Muscle layer of colon (tissue), 2 donors: ENCODE measurements at regions not wholly inside any gene's neighbourhood (a gene's known extent, or its start where the extent isn't known, plus 50 kb on each side); places are given as distances from the start of the nearest gene placed in this dataset.

Source experiments
- H3K27ac ChIP-seq: one replicate; pipeline ENCODE4 v1.7.0; 2013; ENCODE audit warnings: low read depth, mild to moderate bottlenecking, low read length, moderate library complexity
- H3K27me3 ChIP-seq, 2 donors: one replicate each; pipeline ENCODE4 v1.7.0; 2013; ENCODE audit warnings: low read length in 2 of 2, mild to moderate bottlenecking in 2 of 2; ENCODE audit not compliant: insufficient read depth in 2 of 2, control insufficient read depth in 1 of 2
- H3K36me3 ChIP-seq: one replicate; pipeline ENCODE4 v1.7.0; 2013; ENCODE audit warnings: mild to moderate bottlenecking, low read length; ENCODE audit not compliant: insufficient read depth
- H3K4me1 ChIP-seq: one replicate; pipeline ENCODE4 v1.7.0; 2013; ENCODE audit warnings: mild to moderate bottlenecking, low read length; ENCODE audit not compliant: insufficient read depth
- H3K4me3 ChIP-seq, 2 donors: one replicate each; pipeline ENCODE4 v1.7.0; 2013; ENCODE audit warnings: low read length in 2 of 2, low read depth in 1 of 2, mild to moderate bottlenecking in 1 of 2, moderate library complexity in 1 of 2
- H3K9ac ChIP-seq: one replicate; pipeline ENCODE4 v1.7.0; 2013; ENCODE audit warnings: low read length
- H3K9me3 ChIP-seq: one replicate; pipeline ENCODE4 v1.7.0; 2013; ENCODE audit warnings: mild to moderate bottlenecking, low read length
- donor health status: abdominal sarcoma.
- donor health status: Adenocarcinoma of cecum.

DNA sequence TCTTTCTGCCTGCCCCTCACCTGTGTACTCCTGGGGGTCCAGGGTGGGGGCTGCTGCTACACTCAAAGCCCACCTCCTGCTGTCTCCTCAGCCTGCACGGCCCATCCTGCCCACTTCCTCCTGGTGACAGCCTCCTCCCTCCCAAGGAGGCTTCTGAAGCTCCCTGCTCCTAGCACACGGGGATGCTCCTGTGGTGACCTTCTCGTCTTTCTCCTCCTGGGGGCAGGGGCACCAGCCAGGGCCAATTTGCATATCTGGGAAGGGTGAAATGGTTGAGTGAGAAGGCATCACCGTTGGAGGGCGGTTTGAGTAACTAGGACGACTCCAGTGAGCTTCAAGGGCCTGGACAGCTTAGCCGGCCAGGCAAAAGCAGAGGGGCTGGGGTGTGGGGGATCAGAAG, 51.9 kb upstream of the COL5A1 start:
- Histone ChIP-seq H3K4me1 (no peaks in the 10 kb centered on the region), H3K9me3 (no peaks in the 10 kb centered on the region), H3K4me3 (no peak overlapping the region), H3K36me3 (no peaks in the 10 kb centered on the region), H3K9ac (no peak overlapping the region), H3K27me3 (no peaks in the 10 kb centered on the region), H3K27ac (no peak overlapping the region)

DNA sequence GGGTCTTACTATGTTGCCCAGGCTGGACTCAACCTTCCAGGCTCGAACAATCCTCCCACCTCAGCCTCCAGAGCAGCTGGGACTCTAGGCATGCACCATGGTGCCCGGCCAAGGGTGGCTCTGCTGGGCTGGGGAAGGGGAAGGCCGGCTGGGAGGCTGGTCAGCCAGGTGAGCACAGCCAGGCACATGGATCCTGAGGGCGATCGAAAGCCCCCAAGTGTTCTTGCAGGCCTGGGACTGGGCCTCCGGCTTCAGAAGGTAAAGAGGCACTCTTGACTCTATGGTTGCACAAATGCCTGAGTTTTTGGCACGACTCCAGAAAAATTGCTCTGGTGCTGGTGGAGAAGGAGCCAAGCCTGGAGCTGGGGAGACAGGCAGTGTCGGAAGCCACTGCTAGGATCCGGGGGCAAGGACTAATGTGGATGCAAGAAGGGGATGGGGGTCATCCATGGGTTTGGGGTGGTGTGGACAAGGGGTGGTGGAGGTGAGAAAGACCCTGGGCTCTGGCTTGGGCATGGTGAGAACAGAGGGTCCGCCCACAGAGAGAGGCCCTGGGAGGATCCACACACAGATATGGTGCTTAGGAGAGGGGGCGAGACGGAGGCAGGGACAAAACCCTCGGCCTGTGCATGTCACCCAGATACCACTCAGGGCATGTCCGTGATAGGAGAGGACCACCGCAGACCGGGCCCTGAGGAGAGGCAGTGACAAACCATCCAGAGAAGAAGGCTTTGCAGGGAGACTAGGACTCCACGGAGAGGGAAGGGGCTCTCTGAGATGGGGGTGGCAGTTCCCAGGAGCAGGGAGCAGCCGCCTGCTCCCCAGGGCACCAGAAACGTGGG, 51.1 kb upstream of the COL5A1 start:
- Histone ChIP-seq H3K4me3 (no peak overlapping the region), H3K36me3 (no peaks in the 10 kb centered on the region), H3K27ac (no peak overlapping the region), H3K9ac (no peak overlapping the region), H3K27me3 (no peaks in the 10 kb centered on the region), H3K9me3 (no peaks in the 10 kb centered on the region), H3K4me1 (no peaks in the 10 kb centered on the region)

DNA sequence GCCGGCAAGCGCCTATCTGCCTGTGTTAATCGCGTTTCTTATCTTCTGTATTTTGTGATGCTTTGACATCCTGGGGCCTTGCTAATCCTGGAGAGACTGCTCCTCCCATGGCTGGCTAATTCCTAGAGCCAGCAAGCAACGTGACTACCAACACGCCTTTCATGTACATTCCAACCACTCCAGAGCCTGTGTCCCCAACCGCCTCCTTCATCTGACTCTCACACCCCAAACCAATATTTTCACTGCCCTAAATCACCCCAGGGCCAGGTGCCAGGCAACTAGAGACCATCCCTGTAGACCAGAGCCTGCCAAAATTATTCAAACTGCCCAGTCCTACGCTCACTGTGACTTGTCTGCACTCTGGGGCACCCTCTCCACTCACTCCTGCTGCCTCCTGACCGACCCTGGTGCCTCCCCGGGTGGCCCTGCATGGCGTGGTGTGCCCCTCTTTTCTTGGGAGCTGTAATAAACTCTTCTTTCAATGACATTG, 50.5 kb upstream of the COL5A1 start:
- Histone ChIP-seq H3K27me3 (no peaks in the 10 kb centered on the region), H3K9me3 (no peaks in the 10 kb centered on the region), H3K27ac (no peak overlapping the region), H3K36me3 (no peaks in the 10 kb centered on the region), H3K9ac (no peak overlapping the region), H3K4me3 (no peak overlapping the region), H3K4me1 (no peaks in the 10 kb centered on the region)

DNA sequence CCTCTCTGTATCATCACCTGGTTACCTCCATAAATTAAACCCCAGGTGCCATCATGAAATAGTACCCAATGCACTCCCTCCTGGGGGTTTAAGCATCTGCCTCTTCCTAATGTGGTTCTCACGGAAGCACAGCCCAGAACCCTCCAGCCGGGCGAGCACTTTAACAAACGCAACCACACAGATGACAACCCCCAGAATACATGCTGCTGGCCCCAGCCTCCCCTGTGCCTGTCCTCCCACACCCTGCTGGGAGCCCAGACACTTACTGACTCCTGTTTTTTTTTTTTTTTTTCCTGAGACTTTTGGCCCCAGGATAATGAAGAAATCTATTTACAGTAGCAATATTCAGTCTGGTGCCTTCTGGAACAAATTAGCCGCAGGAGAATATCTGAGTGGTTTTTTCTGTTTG, 50.0 kb upstream of the COL5A1 start:
- no peak overlapping the region for H3K27ac ChIP-seq
- H3K36me3 ChIP-seq: no peaks in the 10 kb centered on the region
- H3K9me3 ChIP-seq: no peaks in the 10 kb centered on the region
- H3K4me3 ChIP-seq: no peak overlapping the region
- no peaks in the 10 kb centered on the region for H3K27me3 ChIP-seq
- H3K9ac ChIP-seq: no peak overlapping the region
- H3K4me1 ChIP-seq: no peaks in the 10 kb centered on the region
